ENCODE measurements at regions not wholly inside any gene's neighbourhood (a gene's known extent, or its start where the extent isn't known, plus 50 kb on each side); places are given as distances from the start of the nearest gene placed in this dataset.

- CTCF ChIA-PET, result no interaction called here
- H3K79me2 ChIP-seq (ENCODE audit: insufficient read depth), result no peaks in the 10 kb centered on the region
- H3F3A ChIP-seq (replicated peaks; ENCODE audit: insufficient read depth), result no peaks in the 10 kb centered on the region
- no peak for DNase-seq
- no peak overlapping the region for H3K9ac ChIP-seq
- no peaks in the 10 kb centered on the region; the same call in 1 of the 2 replicates for H3K9me2 ChIP-seq
- POLR2A ChIA-PET, result no interaction called here
- H3K4me3 ChIP-seq (ENCODE audit: low read depth in 2 of 2, low read length in 1 of 2), result no peak overlapping the region
- H3K36me3 ChIP-seq (replicated peaks in 1 of 2; ENCODE audit: control insufficient read depth in 1 of 2, insufficient read depth in 2 of 2, low read length in 1 of 2), result no peaks in the 10 kb centered on the region
- H3K27me3 ChIP-seq (ENCODE audit: insufficient read depth), result no peaks in the 10 kb centered on the region
- H2AFZ ChIP-seq (ENCODE audit: low read depth), result no peak overlapping the region
- H3K4me1 ChIP-seq (ENCODE audit: control insufficient read depth in 1 of 2, insufficient read depth in 2 of 2, low read depth in 1 of 2, low read length in 1 of 2), result no peaks in the 10 kb centered on the region
- H4K20me1 ChIP-seq (ENCODE audit: insufficient read depth), result no peaks in the 10 kb centered on the region
- H3K4me2 ChIP-seq, result no peak overlapping the region
- TF ChIP-seq EP300 (IDR thresholded peaks at IDR 0.05; ENCODE audit: borderline replicate concordance in 1 of 2, low read depth in 1 of 2, low read length in 1 of 2) (no peak), NRF1 (IDR thresholded peaks at IDR 0.05; ENCODE audit: low read depth, low read length) (no peak), SIN3A (IDR thresholded peaks at IDR 0.05; ENCODE audit: borderline replicate concordance, low read depth, low read length) (no peak), RXRA (IDR thresholded peaks at IDR 0.05; ENCODE audit: borderline replicate concordance, low read depth) (no peak), RCOR1 (IDR thresholded peaks at IDR 0.05; ENCODE audit: low read length) (no peak), TEAD4 (IDR thresholded peaks at IDR 0.05; ENCODE audit: borderline replicate concordance, insufficient read depth) (no peak), CHD2 (IDR thresholded peaks at IDR 0.05; ENCODE audit: low read length, partially characterized antibody) (no peak), MXI1 (IDR thresholded peaks at IDR 0.05; ENCODE audit: low read depth, low read length) (no peak), TAF1 (IDR thresholded peaks at IDR 0.05; ENCODE audit: borderline replicate concordance, low read depth, low read length) (no peak), ELF1 (IDR thresholded peaks at IDR 0.05) (no peak), FOSL2 (IDR thresholded peaks at IDR 0.05; ENCODE audit: borderline replicate concordance, low read depth) (no peak), REST (IDR thresholded peaks at IDR 0.05; ENCODE audit: low read depth, low read length) (no peak), MEF2A (IDR thresholded peaks at IDR 0.05; ENCODE audit: borderline replicate concordance, low read depth) (no peak), RAD21 (IDR thresholded peaks at IDR 0.05; ENCODE audit: low read length) (no peak), TCF12 (IDR thresholded peaks at IDR 0.05) (no peak)
- TF ChIP-seq, protein P1, sequence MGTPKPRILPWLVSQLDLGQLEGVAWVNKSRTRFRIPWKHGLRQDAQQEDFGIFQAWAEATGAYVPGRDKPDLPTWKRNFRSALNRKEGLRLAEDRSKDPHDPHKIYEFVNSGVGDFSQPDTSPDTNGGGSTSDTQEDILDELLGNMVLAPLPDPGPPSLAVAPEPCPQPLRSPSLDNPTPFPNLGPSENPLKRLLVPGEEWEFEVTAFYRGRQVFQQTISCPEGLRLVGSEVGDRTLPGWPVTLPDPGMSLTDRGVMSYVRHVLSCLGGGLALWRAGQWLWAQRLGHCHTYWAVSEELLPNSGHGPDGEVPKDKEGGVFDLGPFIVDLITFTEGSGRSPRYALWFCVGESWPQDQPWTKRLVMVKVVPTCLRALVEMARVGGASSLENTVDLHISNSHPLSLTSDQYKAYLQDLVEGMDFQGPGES (IDR thresholded peaks at IDR 0.05; ENCODE audit: low read depth, low read length), result no peak
- TF ChIP-seq, protein P2, sequence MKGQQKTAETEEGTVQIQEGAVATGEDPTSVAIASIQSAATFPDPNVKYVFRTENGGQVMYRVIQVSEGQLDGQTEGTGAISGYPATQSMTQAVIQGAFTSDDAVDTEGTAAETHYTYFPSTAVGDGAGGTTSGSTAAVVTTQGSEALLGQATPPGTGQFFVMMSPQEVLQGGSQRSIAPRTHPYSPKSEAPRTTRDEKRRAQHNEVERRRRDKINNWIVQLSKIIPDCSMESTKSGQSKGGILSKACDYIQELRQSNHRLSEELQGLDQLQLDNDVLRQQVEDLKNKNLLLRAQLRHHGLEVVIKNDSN (IDR thresholded peaks at IDR 0.05; ENCODE audit: borderline replicate concordance, low read depth), result no peak
- no peak overlapping the region for H3K27ac ChIP-seq (ENCODE audit: low read depth in 2 of 2, low read length in 1 of 2)
- WGBS (ENCODE audit: low lambda C conversion rate), result 4% methylated on average over 4 of the region's 4 CpGs
- H3K9me3 ChIP-seq, result no peaks in the 10 kb centered on the region
These were observed 56.5 kb upstream of the CLNK start for GRCh38 chr4:10740891-10741620.

Data from SK-N-SH (cell line).